Breast epithelium (tissue), 3 donors: ENCODE measurements at regions not wholly inside any gene's neighbourhood (a gene's known extent, or its start where the extent isn't known, plus 50 kb on each side); places are given as distances from the start of the nearest gene placed in this dataset.

Experiments
- POLR2A ChIP-seq: fragments of 450-650 bp; IDR thresholded peaks from one replicate; pipeline ENCODE4 v1.6.1; 2016; ENCODE audit warnings: antibody characterized with exemption, mild to moderate bottlenecking, moderate library complexity
- TF ChIP-seq, protein P1 (sequence below), 3 donors: fragments of 450-650 bp; IDR thresholded peaks; one replicate each; pipeline ENCODE4 v1.5.1; 2016 to 2017; ENCODE audit warnings: antibody characterized with exemption in 3 of 3, mild to moderate bottlenecking in 3 of 3, moderate library complexity in 3 of 3

DNA sequence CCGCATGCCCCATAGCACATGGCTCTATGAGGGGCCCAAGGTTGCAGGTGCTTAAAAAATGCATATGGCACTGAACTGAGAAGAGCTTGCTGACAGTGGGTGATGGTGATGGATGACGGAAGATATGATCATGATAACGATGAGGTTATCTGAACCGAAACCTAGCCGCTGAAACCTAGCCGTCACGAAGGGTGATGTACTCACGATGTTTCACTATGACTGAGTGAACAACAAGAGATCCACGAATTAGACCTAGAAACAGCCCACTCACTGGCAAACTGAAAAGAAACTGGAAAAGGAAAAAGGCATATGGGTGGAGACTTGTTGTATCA lies 57.6 kb upstream of the BCL6 start:
- TF ChIP-seq, protein P1, sequence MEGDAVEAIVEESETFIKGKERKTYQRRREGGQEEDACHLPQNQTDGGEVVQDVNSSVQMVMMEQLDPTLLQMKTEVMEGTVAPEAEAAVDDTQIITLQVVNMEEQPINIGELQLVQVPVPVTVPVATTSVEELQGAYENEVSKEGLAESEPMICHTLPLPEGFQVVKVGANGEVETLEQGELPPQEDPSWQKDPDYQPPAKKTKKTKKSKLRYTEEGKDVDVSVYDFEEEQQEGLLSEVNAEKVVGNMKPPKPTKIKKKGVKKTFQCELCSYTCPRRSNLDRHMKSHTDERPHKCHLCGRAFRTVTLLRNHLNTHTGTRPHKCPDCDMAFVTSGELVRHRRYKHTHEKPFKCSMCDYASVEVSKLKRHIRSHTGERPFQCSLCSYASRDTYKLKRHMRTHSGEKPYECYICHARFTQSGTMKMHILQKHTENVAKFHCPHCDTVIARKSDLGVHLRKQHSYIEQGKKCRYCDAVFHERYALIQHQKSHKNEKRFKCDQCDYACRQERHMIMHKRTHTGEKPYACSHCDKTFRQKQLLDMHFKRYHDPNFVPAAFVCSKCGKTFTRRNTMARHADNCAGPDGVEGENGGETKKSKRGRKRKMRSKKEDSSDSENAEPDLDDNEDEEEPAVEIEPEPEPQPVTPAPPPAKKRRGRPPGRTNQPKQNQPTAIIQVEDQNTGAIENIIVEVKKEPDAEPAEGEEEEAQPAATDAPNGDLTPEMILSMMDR (IDR thresholded peaks at IDR 0.05), result no peak
- TF ChIP-seq POLR2A, result no peak
